MG63 (cell line): ENCODE measurements at regions not wholly inside any gene's neighbourhood (a gene's known extent, or its start where the extent isn't known, plus 50 kb on each side); places are given as distances from the start of the nearest gene placed in this dataset.

Experiments
- DNase-seq: peaks from one replicate; pipeline ENCODE4 v3.0.0-alpha.2; 2020
- H3K27me3 ChIP-seq: fragments of 250-450 bp; sonication (Bioruptor Pico); 2 replicates; pipeline ENCODE4 v1.5.1; 2020; ENCODE audit warnings: mild to moderate bottlenecking, moderate library complexity
- H3K36me3 ChIP-seq: fragments of 250-450 bp; sonication (Bioruptor Pico); 2 replicates; pipeline ENCODE4 v1.5.1; 2020; ENCODE audit warnings: mild to moderate bottlenecking, moderate library complexity
- H3K4me3 ChIP-seq: fragments of 250-450 bp; sonication (Bioruptor Pico); 2 replicates; pipeline ENCODE4 v1.5.1; 2020; ENCODE audit warnings: mild to moderate bottlenecking, moderate library complexity
- H3K9me3 ChIP-seq: fragments of 250-450 bp; sonication (Bioruptor Pico); 2 replicates; pipeline ENCODE4 v1.5.1; 2020; ENCODE audit warnings: mild to moderate bottlenecking, moderate library complexity

- Histone ChIP-seq H3K4me3 (no peak overlapping the region), H3K9me3 (no peaks in the 10 kb centered on the region), H3K36me3 (no peaks in the 10 kb centered on the region), H3K27me3 (no peaks in the 10 kb centered on the region)
- no peak for DNase-seq
Observed at GRCh38 chr3:88758676-88759075, 348.7 kb upstream of the EPHA3 start.

GRCh38 chr3:88767746-88768145 is 339.7 kb upstream of the EPHA3 start:
- Histone ChIP-seq H3K36me3 (no peaks in the 10 kb centered on the region), H3K9me3 (no peaks in the 10 kb centered on the region), H3K4me3 (no peak overlapping the region), H3K27me3 (no peaks in the 10 kb centered on the region)
- DNase-seq: no peak

DNA sequence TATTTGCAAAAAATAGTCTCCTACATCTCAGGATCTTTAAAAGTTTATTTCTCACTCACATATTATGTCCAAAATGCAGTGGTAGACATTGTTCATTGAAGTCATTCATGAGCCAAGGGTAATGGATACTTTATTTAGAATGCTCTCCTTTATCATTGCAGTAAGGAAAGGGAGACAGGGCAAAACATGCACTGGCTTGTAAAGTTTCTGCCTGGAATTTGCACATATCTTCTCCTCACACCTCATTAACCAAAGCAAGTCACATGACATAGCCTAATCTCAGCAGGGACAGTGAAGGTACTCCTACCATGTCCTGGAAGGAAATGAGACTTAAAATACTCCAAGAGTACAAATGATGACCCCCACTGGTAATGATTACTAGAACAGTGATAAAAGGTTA is 333.7 kb upstream of the EPHA3 start:
- Histone ChIP-seq H3K27me3 (no peaks in the 10 kb centered on the region), H3K36me3 (no peaks in the 10 kb centered on the region), H3K4me3 (no peak overlapping the region), H3K9me3 (no peaks in the 10 kb centered on the region)
- no peak for DNase-seq

DNA sequence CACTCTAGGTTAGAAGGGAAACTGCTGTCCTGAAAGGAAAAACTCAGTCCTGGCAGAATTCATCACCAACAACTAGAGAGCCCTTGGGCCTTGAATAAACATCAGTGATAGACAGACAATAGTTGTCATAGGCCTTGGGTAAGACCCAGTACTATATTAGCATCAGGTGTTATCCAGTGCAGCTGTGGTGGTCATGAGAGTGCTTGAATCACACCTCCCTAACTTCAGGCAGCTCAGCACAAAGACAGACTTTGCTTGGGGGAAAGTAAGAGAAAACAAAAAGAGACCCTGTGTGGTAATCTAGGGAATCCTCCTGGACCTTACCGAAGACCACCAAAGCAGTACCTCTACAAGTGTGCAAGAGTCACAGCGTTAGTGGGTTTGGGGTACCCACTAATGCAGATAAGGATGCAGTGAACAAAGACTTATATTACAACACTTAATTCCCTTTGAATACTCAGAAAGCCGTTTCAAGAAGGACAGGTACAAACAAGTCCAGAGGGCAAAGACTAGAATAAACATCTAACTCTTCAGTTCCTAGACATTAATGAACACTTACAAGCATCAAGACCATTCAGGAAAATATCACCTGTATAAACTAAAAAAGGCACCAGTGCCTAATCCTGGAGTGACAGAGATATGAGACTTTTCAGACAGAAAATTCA is 332.3 kb upstream of the EPHA3 start:
- no peak for DNase-seq
- no peak overlapping the region for H3K4me3 ChIP-seq
- no peaks in the 10 kb centered on the region for H3K9me3 ChIP-seq
- no peaks in the 10 kb centered on the region for H3K36me3 ChIP-seq
- no peaks in the 10 kb centered on the region for H3K27me3 ChIP-seq

- Histone ChIP-seq H3K36me3 (no peaks in the 10 kb centered on the region), H3K9me3 (no peaks in the 10 kb centered on the region), H3K4me3 (no peak overlapping the region), H3K27me3 (no peaks in the 10 kb centered on the region)
- no peak for DNase-seq
Observed at GRCh38 chr3:88779482-88779881, 327.9 kb upstream of the EPHA3 start.

- no peaks in the 10 kb centered on the region for H3K36me3 ChIP-seq
- no peak for DNase-seq
- no peaks in the 10 kb centered on the region for H3K9me3 ChIP-seq
- no peaks in the 10 kb centered on the region for H3K27me3 ChIP-seq
- no peak overlapping the region for H3K4me3 ChIP-seq
Observed at GRCh38 chr3:88784925-88785324, 322.5 kb upstream of the EPHA3 start.

GRCh38 chr3:88785841-88786240 is 321.6 kb upstream of the EPHA3 start:
- Histone ChIP-seq H3K36me3 (no peaks in the 10 kb centered on the region), H3K4me3 (no peak overlapping the region), H3K27me3 (no peaks in the 10 kb centered on the region), H3K9me3 (no peaks in the 10 kb centered on the region)
- no peak for DNase-seq

GRCh38 chr3:88795503-88795902 is 311.9 kb upstream of the EPHA3 start:
- no peak for DNase-seq
- H3K36me3 ChIP-seq: no peaks in the 10 kb centered on the region
- H3K27me3 ChIP-seq: no peaks in the 10 kb centered on the region
- H3K4me3 ChIP-seq: no peak overlapping the region
- no peaks in the 10 kb centered on the region; the same call in 1 of the 2 replicates for H3K9me3 ChIP-seq

DNA sequence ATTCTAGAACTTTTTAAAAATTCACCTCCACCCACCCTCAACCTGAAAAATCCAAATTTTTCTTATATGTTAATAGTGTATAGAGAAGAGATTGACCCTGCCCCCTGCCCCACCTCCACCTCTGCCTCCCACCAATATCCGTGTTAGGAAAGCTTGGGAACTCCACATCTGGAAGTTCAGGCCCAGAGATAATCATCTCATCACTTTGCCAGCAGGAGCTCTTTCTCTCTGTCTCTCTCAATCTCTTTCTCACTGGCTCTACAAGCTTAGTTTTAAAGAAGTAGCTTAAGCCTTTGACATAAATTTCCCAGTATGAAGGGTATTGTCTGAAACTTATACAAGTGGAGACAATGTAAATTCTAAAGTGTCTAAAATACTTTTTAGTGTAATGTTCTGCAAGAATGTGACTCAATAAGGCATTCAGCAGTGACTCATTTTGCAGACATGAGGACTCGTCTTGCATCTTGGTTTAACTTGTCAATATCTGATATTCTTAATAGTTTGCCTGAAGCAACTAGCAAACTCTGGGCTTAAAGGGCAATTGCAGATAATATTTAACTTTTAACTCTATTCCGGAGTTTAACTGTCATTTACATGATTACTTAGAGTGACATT is 299.8 kb upstream of the EPHA3 start:
- Histone ChIP-seq H3K4me3 (no peak overlapping the region), H3K27me3 (no peaks in the 10 kb centered on the region), H3K36me3 (no peaks in the 10 kb centered on the region), H3K9me3 (no peaks in the 10 kb centered on the region)
- no peak for DNase-seq

- no peak for DNase-seq
- Histone ChIP-seq H3K36me3 (no peaks in the 10 kb centered on the region), H3K4me3 (no peak overlapping the region), H3K27me3 (no peaks in the 10 kb centered on the region), H3K9me3 (no peaks in the 10 kb centered on the region)
Observed at GRCh38 chr3:88809993-88810392, 297.4 kb upstream of the EPHA3 start.

DNA sequence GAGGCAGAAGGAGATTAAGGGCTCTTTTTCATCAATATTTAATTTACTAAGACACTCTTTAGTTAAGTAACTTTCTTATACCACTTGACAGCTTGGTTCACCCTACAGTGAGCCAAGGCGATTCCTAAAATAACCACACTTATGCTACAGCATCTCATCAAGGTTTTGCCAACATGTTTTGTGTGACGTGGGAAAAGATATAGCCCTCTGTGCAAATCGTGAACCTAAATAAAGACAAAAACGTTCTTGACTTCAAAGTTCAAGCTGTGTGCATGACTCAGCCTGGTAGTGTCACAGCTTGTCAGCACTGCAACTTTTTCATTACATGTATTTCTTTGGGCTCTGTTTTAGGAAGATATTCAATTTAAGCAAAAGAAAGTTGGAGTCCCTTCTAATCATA is 297.0 kb upstream of the EPHA3 start:
- DNase-seq: no peak
- H3K27me3 ChIP-seq: no peaks in the 10 kb centered on the region
- H3K4me3 ChIP-seq: no peak overlapping the region
- no peaks in the 10 kb centered on the region for H3K36me3 ChIP-seq
- no peaks in the 10 kb centered on the region for H3K9me3 ChIP-seq

DNA sequence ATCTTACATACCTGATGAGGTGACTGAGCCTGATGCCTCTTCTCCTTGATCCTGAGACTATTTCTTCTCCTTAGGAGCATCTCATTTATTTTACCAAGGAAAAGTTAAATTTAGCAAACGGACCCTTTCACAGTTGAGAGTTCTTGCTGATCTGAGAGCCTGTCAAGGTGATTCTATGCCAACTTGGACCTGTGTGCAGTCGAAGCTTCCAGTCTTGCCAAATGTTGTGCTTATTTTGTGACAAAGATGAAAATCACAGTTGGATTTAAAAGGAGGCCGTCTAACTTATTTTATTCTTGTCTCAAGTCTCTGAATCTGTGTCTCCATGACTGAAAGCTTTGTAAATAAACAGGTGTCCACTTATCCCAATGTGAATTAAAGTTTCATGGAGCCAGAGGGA is 296.3 kb upstream of the EPHA3 start:
- Histone ChIP-seq H3K4me3 (no peak overlapping the region), H3K27me3 (no peaks in the 10 kb centered on the region), H3K9me3 (no peaks in the 10 kb centered on the region), H3K36me3 (no peaks in the 10 kb centered on the region)
- DNase-seq: no peak

DNA sequence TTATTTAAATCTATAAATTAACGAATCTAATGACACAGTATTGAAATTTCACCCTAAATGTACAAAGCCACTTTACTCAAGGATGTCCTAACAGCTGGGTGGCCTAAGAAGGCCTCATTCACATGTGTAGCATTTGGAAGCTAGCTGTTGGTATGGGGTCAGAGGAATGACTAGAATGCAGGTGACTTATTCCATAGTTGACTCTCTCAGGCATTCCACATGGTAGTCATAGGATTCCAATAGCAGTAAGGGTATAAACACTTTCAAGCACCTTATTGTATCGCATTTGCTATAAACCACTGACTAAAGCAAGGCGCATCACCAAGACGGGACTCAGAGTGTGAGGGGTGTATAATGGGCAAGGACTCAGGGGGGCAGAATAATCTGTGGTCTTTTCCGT is 294.8 kb upstream of the EPHA3 start:
- Histone ChIP-seq H3K27me3 (no peaks in the 10 kb centered on the region), H3K36me3 (no peaks in the 10 kb centered on the region), H3K4me3 (no peak overlapping the region), H3K9me3 (no peaks in the 10 kb centered on the region)
- DNase-seq: no peak

DNA sequence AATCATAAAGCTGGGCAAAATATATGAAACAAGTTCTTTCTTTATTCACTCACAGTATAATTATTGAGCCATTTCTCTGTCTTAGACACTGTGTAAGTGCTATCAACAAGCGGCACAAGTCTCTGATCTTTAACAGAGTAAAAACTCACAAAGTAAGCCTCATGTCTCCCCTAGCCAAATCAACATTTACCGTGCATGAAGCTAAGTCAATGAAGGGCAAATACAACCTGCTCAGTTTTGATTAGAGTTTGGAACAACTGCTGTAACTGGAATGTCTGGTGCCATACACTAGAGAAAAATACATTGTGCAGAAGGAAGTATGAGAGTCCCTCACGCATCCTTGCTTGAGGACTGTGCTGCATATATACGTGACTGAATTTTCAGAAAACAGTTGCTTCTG is 291.0 kb upstream of the EPHA3 start:
- DNase-seq: no peak
- no peak overlapping the region for H3K4me3 ChIP-seq
- H3K9me3 ChIP-seq: no peaks in the 10 kb centered on the region
- no peaks in the 10 kb centered on the region for H3K36me3 ChIP-seq
- no peaks in the 10 kb centered on the region for H3K27me3 ChIP-seq

GRCh38 chr3:88824666-88825564 is 282.5 kb upstream of the EPHA3 start:
- Histone ChIP-seq H3K9me3 (no peaks in the 10 kb centered on the region), H3K36me3 (no peaks in the 10 kb centered on the region), H3K27me3 (no peaks in the 10 kb centered on the region), H3K4me3 (no peak overlapping the region)
- no peak for DNase-seq

DNA sequence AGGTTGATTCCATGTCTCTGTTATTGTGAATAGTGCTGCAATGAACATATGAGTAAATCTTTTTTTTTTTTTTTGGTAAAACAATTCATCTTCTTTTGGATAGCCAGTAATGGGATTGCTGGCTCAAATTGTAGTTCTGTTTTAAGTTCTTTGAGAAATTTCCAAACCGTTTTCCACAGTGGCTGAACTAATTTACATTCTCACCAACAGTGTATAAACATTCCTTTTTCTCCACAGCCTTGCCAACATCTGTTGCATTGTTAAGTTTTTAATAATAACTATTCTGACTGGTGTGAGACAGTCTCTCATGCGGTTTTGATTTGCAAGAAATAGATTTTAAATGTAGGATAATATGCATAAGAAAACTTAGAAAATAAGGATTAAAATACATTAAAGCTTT is 279.0 kb upstream of the EPHA3 start:
- Histone ChIP-seq H3K36me3 (no peaks in the 10 kb centered on the region), H3K4me3 (no peak overlapping the region), H3K27me3 (no peaks in the 10 kb centered on the region), H3K9me3 (no peaks in the 10 kb centered on the region)
- no peak for DNase-seq

DNA sequence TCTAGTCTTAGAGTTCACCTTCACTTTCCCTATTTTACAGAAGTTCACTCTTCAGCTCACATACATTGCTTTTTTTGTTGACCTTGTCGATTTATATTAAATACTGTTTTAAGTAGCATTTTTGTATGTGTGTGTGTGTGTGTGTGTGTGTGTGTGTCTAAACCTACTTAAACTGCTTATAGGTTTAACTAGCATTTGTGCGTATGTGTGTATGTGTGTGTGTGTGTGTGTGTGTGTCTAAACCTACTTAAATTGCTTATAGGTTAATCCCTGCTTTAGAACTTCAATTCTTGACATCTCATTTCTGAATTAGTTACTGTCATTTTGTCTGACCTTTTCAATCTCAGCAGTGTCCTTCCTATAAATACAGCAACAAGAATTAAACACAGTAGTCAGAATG is 254.8 kb upstream of the EPHA3 start:
- Histone ChIP-seq H3K36me3 (no peaks in the 10 kb centered on the region), H3K27me3 (no peaks in the 10 kb centered on the region), H3K4me3 (no peak overlapping the region), H3K9me3 (no peaks in the 10 kb centered on the region)
- no peak for DNase-seq

DNA sequence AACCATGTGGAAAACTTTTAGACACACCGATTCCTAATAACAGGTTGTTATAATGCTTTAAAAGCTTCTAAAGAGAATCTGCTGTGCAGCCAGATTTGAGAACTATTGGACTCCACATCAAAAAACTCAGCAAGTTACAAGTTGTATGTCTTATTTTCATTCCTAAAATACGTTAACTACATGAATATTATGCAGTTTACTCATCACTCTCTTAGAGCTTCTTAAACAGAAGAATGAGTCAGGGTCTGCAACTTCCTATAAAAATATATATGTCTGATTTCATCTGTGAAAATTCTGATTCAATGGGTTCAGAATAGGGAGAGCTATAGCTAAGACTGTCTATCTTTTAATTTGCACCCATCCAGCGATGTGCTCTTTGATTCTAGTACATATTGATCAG is 244.2 kb upstream of the EPHA3 start:
- no peaks in the 10 kb centered on the region for H3K9me3 ChIP-seq
- H3K36me3 ChIP-seq: no peaks in the 10 kb centered on the region
- H3K27me3 ChIP-seq: no peaks in the 10 kb centered on the region
- no peak overlapping the region for H3K4me3 ChIP-seq
- no peak for DNase-seq
